HFFc6 (cell line): ENCODE measurements at regions not wholly inside any gene's neighbourhood (a gene's known extent, or its start where the extent isn't known, plus 50 kb on each side); places are given as distances from the start of the nearest gene placed in this dataset.

Experiments
- DNase-seq: peaks from one replicate; pipeline ENCODE4 v3.0.0-alpha.2; 2018
- H3K27ac Mint-ChIP-seq: 2 replicates; pipeline ENCODE4 v1.8.0; 2020; ENCODE audit warnings: mild to moderate bottlenecking, mixed read lengths
- H3K27me3 Mint-ChIP-seq: 2 replicates; pipeline ENCODE4 v1.8.0; 2021; ENCODE audit warnings: mild to moderate bottlenecking, moderate library complexity, mixed read lengths; ENCODE audit not compliant: insufficient read depth
- H3K36me3 Mint-ChIP-seq: 2 replicates; pipeline ENCODE4 v1.8.0; 2021; ENCODE audit warnings: low read depth, mixed read lengths
- H3K4me1 Mint-ChIP-seq: 2 replicates; pipeline ENCODE4 v1.8.0; 2020; ENCODE audit warnings: low read depth, mixed read lengths
- H3K4me3 Mint-ChIP-seq: 2 replicates; pipeline ENCODE4 v1.8.0; 2020; ENCODE audit warnings: mild to moderate bottlenecking, moderate library complexity, mixed read lengths
- H3K9me3 Mint-ChIP-seq: 2 replicates; pipeline ENCODE4 v1.8.0; 2020; ENCODE audit warnings: mild to moderate bottlenecking, mixed read lengths
- CTCF ChIP-seq: fragments of 200-600 bp; sonication (generic); IDR thresholded peaks from 2 replicates; pipeline ENCODE4 v1.5.0; 2021; ENCODE audit warnings: antibody characterized with exemption, mild to moderate bottlenecking

GRCh38 chr6:55669028-55669427 is 90.0 kb upstream of the HMGCLL1 start:
- no peaks in the 10 kb centered on the region for H3K4me1 Mint-ChIP-seq
- no peaks in the 10 kb centered on the region for H3K36me3 Mint-ChIP-seq
- no peak overlapping the region for H3K4me3 Mint-ChIP-seq
- H3K27me3 Mint-ChIP-seq, result no peaks in the 10 kb centered on the region
- TF ChIP-seq CTCF, result no peak
- H3K9me3 Mint-ChIP-seq, result peaks cover 7% of the 10 kb centered on the region; the same call in 1 of the 2 replicates
- no peak for DNase-seq
- H3K27ac Mint-ChIP-seq, result no peak overlapping the region

GRCh38 chr6:55668591-55668990 is 89.6 kb upstream of the HMGCLL1 start:
- Mint-ChIP-seq H3K27me3 (no peaks in the 10 kb centered on the region), H3K9me3 (peaks cover 7% of the 10 kb centered on the region), H3K4me1 (no peaks in the 10 kb centered on the region), H3K27ac (no peak overlapping the region), H3K36me3 (no peaks in the 10 kb centered on the region), H3K4me3 (no peak overlapping the region)
- no peak for TF ChIP-seq CTCF
- no peak for DNase-seq

GRCh38 chr6:55667341-55667740 is 88.3 kb upstream of the HMGCLL1 start:
- TF ChIP-seq CTCF, result no peak
- H3K4me1 Mint-ChIP-seq, result no peaks in the 10 kb centered on the region
- H3K27me3 Mint-ChIP-seq, result no peaks in the 10 kb centered on the region
- H3K9me3 Mint-ChIP-seq, result peaks cover 20% of the 10 kb centered on the region
- no peak for DNase-seq
- H3K27ac Mint-ChIP-seq, result no peak overlapping the region
- no peak overlapping the region for H3K4me3 Mint-ChIP-seq
- H3K36me3 Mint-ChIP-seq, result no peaks in the 10 kb centered on the region

GRCh38 chr6:55666606-55667225 is 87.7 kb upstream of the HMGCLL1 start:
- H3K9me3 Mint-ChIP-seq, result peaks cover 24% of the 10 kb centered on the region
- H3K4me1 Mint-ChIP-seq, result no peaks in the 10 kb centered on the region
- DNase-seq, result no peak
- H3K4me3 Mint-ChIP-seq, result no peak overlapping the region
- no peaks in the 10 kb centered on the region for H3K36me3 Mint-ChIP-seq
- no peak overlapping the region for H3K27ac Mint-ChIP-seq
- no peaks in the 10 kb centered on the region for H3K27me3 Mint-ChIP-seq
- TF ChIP-seq CTCF, result no peak

- H3K4me3 Mint-ChIP-seq, result no peak overlapping the region
These were observed 87.0 kb upstream of the HMGCLL1 start for GRCh38 chr6:55666037-55666436.

More at GRCh38 chr6:55666037-55666436, 87.0 kb upstream of the HMGCLL1 start:
- no peaks in the 10 kb centered on the region for H3K36me3 Mint-ChIP-seq
- DNase-seq, result no peak
- H3K9me3 Mint-ChIP-seq, result peaks cover 24% of the 10 kb centered on the region
- no peaks in the 10 kb centered on the region for H3K4me1 Mint-ChIP-seq
- H3K27me3 Mint-ChIP-seq, result no peaks in the 10 kb centered on the region
- H3K27ac Mint-ChIP-seq, result no peak overlapping the region
- TF ChIP-seq CTCF, result no peak
